Testis (tissue), 2 donors: ENCODE measurements at regions not wholly inside any gene's neighbourhood (a gene's known extent, or its start where the extent isn't known, plus 50 kb on each side); places are given as distances from the start of the nearest gene placed in this dataset.

Experiments
- DNase-seq: peaks from one replicate; pipeline ENCODE4 v3.0.0-alpha.2; 2019
- H3K27ac ChIP-seq, 2 donors: fragments of 200-600 bp; sonication (generic); one replicate each; pipeline ENCODE4 v1.5.1; 2019
- H3K27me3 ChIP-seq: fragments of 200-600 bp; sonication (generic); one replicate; pipeline ENCODE4 v1.5.1; 2019
- H3K36me3 ChIP-seq: fragments of 200-600 bp; sonication (generic); one replicate; pipeline ENCODE4 v1.5.1; 2017; ENCODE audit warnings: low read depth; ENCODE audit errors: missing control alignments
- H3K4me1 ChIP-seq: fragments of 200-600 bp; sonication (generic); one replicate; pipeline ENCODE4 v1.5.1; 2019
- H3K4me3 ChIP-seq, 2 donors: fragments of 200-600 bp; sonication (generic); one replicate each; pipeline ENCODE4 v1.5.1; 2017 to 2019
- H3K9me3 ChIP-seq: fragments of 200-600 bp; sonication (generic); one replicate; pipeline ENCODE4 v1.5.1; 2017
- POLR2A ChIP-seq: fragments of 450-650 bp; IDR thresholded peaks from one replicate; pipeline ENCODE4 v1.6.1; 2017; ENCODE audit warnings: antibody characterized with exemption, mild to moderate bottlenecking, moderate library complexity
- WGBS, 2 donors: methylation state at CpG; one replicate each; pipeline ENCODE4 v1.1.5; 2018; 5-methylcytosine and 5-hydroxymethylcytosine counted together
- intact Hi-C: fragments of 100-400 bp; cut with DNase I; formaldehyde crosslinking; loops from one replicate; pipeline ENCODE4 v1.15.1; 2023; ENCODE audit warnings: low total_unique reads
- TF ChIP-seq, protein P1 (sequence below), 3 experiments: fragments of 450-650 bp in 2 of 3; fragments of 200-600 bp in 1 of 3; sonication (generic) in 1 of 3; IDR thresholded peaks; one replicate each; pipeline ENCODE4 v1.5.1; 2016 to 2019; ENCODE audit warnings: antibody characterized with exemption in 3 of 3, mild to moderate bottlenecking in 2 of 3, moderate library complexity in 1 of 3

DNA sequence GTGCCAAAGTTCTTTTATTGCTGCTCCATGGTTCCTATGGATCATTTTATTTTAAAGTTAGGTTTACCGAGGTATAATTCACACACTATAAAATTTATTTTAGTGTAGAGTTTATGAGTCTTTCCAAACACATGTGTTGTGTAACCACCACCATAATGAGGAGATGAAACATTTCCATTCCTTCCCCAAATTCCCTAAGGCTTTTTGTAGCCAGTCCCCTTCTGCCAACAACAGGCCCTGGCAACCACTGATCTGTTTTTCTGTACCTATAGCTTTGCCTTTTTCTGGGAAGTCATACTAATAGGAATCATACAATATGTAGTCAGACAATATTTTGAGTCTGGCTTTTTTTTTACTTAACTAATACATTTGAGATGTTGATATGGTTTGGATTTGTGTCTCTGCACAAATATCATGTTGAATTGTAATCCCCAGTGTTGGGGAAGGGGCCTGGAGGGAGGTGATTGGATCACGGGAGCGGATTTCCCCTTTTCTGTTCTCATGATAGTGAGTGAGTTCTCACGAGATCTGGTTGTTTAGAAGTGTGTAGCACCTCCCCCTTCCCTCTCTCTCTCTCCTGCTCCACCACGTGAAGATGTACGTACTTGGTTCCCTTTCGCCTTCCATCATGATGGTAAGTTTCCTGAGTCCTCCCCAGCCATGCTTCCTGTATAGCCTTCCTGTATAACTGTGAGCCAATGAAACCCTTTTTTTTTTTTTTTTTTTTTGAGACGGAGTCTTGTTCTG, 59.6 kb upstream of the DHX15 start:
- no peak for TF ChIP-seq POLR2A
- TF ChIP-seq, protein P1, sequence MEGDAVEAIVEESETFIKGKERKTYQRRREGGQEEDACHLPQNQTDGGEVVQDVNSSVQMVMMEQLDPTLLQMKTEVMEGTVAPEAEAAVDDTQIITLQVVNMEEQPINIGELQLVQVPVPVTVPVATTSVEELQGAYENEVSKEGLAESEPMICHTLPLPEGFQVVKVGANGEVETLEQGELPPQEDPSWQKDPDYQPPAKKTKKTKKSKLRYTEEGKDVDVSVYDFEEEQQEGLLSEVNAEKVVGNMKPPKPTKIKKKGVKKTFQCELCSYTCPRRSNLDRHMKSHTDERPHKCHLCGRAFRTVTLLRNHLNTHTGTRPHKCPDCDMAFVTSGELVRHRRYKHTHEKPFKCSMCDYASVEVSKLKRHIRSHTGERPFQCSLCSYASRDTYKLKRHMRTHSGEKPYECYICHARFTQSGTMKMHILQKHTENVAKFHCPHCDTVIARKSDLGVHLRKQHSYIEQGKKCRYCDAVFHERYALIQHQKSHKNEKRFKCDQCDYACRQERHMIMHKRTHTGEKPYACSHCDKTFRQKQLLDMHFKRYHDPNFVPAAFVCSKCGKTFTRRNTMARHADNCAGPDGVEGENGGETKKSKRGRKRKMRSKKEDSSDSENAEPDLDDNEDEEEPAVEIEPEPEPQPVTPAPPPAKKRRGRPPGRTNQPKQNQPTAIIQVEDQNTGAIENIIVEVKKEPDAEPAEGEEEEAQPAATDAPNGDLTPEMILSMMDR (IDR thresholded peaks at IDR 0.05) = no peak
- intact Hi-C loops = no loop called here
- Histone ChIP-seq H3K27me3 (no peaks in the 10 kb centered on the region), H3K27ac (no peak overlapping the region), H3K4me3 (no peak overlapping the region), H3K9me3 (no peaks in the 10 kb centered on the region), H3K4me1 (no peaks in the 10 kb centered on the region), H3K36me3 (no peaks in the 10 kb centered on the region)
- no peak for DNase-seq
- 87 to 90% methylated on average over 8 of the region's 8 CpGs for WGBS, 2 donors

DNA sequence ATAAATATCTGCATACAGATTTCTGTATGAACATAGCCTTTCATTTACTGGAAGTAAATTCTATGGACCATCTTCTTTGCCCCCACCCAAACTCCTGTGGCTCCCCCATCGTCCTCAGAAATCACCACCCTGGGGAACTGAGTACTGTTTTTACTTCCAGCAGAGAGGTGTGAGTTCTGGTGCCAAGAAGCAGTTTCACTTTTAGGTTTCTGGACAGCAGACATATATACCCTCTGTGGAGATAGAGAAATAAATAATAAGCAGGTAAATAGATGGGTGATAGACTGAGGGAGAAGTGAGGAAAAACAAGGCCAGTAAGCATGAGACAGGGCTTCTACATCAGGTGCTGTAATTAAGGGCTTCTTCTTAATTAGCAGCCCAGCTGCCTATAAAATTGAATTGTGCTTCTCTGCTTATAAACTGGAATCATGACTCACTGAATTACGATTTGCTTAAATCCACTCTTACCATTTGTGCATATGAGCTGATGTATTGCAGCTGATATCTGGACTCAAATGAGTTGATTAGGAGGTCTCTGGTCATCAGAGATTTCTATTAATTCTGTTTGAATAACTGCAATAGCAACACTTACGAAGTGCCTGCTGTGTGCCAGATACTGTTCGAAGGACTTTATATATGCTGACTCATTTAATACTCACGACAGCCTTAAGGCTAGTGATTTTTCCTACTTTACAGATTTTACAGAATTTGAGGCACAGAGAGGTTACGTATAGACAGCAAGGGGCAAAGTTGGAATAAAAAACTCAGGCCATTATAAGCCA, 60.8 kb upstream of the DHX15 start:
- Histone ChIP-seq H3K9me3 (no peaks in the 10 kb centered on the region), H3K36me3 (no peaks in the 10 kb centered on the region), H3K4me3 (no peak overlapping the region), H3K27ac (no peak overlapping the region), H3K4me1 (no peaks in the 10 kb centered on the region), H3K27me3 (no peaks in the 10 kb centered on the region)
- DNase-seq = no peak
- WGBS, 2 donors = 59 to 63% methylated on average over 6 of the region's 6 CpGs
- TF ChIP-seq, protein P1 (IDR thresholded peaks at IDR 0.05) = no peak
- no peak for TF ChIP-seq POLR2A
- intact Hi-C loops = no loop called here

DNA sequence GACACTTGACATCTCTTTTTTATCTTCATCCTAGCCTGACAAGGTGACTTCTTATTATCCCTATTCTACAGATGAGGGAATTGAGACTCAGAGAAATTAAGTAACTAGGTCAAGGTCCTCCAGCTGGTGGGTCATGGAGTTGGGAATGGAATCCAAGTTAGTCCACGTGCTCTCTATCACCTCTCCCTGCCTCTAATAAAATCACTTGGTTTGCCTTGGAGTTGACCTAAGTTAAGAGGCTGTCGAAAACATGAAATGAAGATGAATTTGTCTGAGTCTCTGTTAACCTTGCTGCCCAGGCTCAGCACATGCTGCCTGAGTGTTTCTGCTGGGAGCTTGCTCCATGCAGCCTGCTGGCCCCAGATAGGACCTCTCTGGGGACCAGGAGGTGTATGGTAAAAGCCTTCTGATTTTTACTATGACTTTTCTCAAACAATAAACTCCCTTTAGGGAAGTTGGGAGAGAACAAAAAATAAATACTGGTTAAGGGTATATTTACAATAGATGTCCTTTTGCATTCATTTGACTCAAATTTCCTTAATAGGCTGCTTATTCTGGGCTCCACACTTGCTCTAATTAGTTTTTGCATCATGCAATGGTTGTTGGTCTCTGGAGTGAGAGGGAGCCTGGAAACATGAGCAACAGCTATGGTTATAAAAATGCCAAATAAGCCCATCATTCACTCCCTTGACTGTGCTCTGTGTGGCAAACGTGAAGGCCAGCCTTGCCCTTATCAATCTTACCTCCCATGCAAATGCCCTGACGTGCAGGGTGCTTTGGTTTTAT, 61.6 kb upstream of the DHX15 start:
- H3K9me3 ChIP-seq = no peaks in the 10 kb centered on the region
- intact Hi-C loops = no loop called here
- no peaks in the 10 kb centered on the region for H3K36me3 ChIP-seq
- 43 to 58% methylated on average over 4 of the region's 4 CpGs for WGBS, 2 donors
- H3K27me3 ChIP-seq = no peaks in the 10 kb centered on the region
- no peak for DNase-seq
- no peak overlapping the region for H3K27ac ChIP-seq
- no peaks in the 10 kb centered on the region for H3K4me1 ChIP-seq
- no peak overlapping the region for H3K4me3 ChIP-seq
- TF ChIP-seq, protein P1 (IDR thresholded peaks at IDR 0.05) = no peak
- TF ChIP-seq POLR2A = no peak

DNA sequence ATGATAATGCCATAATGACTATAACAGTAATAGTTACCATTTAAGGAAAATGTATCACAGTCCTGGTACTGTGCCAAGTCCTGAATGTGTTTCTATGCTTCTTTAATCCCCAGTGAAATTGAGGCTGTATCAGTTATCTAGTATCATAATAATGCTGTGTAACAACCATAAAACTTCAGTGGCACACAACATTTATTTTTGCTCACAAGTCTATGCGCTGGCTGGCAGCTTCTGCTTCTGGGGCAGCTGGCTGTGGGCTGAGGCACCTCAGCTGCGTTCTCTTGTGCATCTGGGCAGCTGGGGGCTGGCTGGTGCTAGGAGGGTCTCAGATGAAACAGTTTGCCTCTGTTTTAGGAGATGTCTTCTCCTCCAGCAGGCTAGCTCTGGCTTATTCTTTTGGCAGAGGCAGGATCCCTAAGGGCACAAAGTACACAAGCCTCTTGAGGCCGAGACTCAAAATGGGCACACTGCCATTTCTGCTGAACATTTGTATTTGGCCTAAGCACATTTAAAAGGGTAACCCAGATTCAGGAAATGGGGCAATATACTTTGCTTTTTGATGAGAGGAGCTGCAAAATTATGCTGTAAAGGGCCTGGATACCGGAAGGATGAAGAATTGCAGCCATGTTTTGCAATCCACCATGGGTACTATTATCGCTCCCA, 62.6 kb upstream of the DHX15 start:
- Histone ChIP-seq H3K4me1 (no peaks in the 10 kb centered on the region), H3K36me3 (no peaks in the 10 kb centered on the region), H3K4me3 (no peak overlapping the region), H3K27ac (no peak overlapping the region), H3K27me3 (no peaks in the 10 kb centered on the region), H3K9me3 (no peaks in the 10 kb centered on the region)
- no peak for DNase-seq
- intact Hi-C loops = no loop called here
- 79 to 83% methylated on average over 5 of the region's 5 CpGs for WGBS, 2 donors
- no peak for TF ChIP-seq POLR2A
- TF ChIP-seq, protein P1 (IDR thresholded peaks at IDR 0.05) = no peak
